ENCODE measurements at regions not wholly inside any gene's neighbourhood (a gene's known extent, or its start where the extent isn't known, plus 50 kb on each side); places are given as distances from the start of the nearest gene placed in this dataset.

- in situ Hi-C loops (cut with HindIII; ENCODE audit: low pct_ligation_motif_present, low pct_unique_long_range_greater_than_20kb, low sequenced_read_pairs): no loop called here
- no peak for DNase-seq
Measured at GRCh38 chr6:33857932-33858475, 54.2 kb upstream of the MLN start.

DNA sequence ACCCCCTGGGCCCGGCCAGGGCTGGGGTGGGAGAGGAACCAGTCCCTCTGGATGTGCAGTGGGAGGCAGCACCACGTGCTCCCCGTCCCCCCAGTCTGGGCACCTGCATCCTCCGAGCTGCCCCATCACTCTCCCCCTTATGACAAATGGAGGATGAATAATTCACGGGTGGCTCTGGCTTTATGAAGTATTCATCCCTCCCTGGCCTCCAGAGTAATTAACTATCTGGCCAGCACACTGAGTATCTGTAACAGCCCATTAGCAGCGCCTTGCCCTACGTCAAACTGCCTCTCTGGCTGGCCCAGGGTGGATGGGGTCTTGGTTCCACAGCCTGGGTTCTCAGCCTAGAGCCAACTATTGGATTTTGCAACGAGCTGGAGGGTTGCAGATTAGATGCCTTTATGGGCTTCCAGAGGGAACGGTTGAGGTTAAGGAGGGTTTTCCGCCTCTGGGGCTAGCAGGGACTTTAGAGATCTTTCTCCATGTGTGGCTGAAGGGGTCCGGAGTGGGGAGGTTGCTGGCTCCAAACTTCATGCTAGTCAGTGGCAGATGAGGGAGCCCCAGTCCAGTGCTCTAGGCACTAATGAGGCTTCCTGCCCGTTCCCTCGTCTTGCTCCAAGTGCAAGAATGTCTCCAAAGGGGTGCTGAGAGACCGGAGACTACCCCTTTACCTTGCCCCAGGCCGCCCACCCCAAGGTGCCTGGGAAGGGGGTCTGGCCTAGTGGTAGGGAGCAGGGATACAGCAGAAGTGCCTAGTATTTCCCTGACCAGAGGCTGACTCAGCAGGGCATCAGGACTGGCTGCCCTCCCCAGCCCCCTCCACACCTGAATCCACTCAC lies 53.5 kb upstream of the MLN start:
- no peak for DNase-seq
- in situ Hi-C loops (cut with HindIII; ENCODE audit: low pct_ligation_motif_present, low pct_unique_long_range_greater_than_20kb, low sequenced_read_pairs): no loop called here

- DNase-seq: no peak
- in situ Hi-C loops (cut with HindIII; ENCODE audit: low pct_ligation_motif_present, low pct_unique_long_range_greater_than_20kb, low sequenced_read_pairs): no loop called here
Measured at GRCh38 chr6:33856655-33857054, 52.9 kb upstream of the MLN start.

GRCh38 chr6:33856031-33856590 lies 52.3 kb upstream of the MLN start:
- DNase-seq: no peak
- in situ Hi-C loops (cut with HindIII; ENCODE audit: low pct_ligation_motif_present, low pct_unique_long_range_greater_than_20kb, low sequenced_read_pairs): no loop called here

- in situ Hi-C loops (cut with HindIII; ENCODE audit: low pct_ligation_motif_present, low pct_unique_long_range_greater_than_20kb, low sequenced_read_pairs): no loop called here
- peak; percentile 40 for DNase-seq
Measured at GRCh38 chr6:33854572-33855030, 50.8 kb upstream of the MLN start.

DNA sequence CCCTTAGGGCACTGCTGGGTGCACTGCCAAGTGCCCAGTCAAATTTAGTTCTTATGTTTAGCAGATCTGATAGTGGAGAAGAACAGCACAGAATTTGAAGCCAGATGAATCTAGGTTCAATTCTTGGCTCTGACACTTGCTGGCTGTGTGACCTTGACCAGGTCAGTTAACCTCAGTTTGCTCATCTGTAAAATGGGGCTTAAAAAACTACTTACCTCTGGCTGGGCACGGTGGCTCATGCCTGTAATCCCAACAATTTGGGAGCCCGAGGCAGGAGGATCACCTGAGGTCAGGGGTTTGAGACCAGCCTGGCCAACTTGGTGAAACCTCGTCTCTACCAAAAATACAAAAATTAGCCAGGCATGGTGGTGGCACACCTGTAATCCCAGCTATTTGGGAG lies 49.9 kb upstream of the MLN start:
- in situ Hi-C loops (cut with HindIII; ENCODE audit: low pct_ligation_motif_present, low pct_unique_long_range_greater_than_20kb, low sequenced_read_pairs): no loop called here
- no peak for DNase-seq
